ENCODE measurements at regions not wholly inside any gene's neighbourhood (a gene's known extent, or its start where the extent isn't known, plus 50 kb on each side); places are given as distances from the start of the nearest gene placed in this dataset.

DNA sequence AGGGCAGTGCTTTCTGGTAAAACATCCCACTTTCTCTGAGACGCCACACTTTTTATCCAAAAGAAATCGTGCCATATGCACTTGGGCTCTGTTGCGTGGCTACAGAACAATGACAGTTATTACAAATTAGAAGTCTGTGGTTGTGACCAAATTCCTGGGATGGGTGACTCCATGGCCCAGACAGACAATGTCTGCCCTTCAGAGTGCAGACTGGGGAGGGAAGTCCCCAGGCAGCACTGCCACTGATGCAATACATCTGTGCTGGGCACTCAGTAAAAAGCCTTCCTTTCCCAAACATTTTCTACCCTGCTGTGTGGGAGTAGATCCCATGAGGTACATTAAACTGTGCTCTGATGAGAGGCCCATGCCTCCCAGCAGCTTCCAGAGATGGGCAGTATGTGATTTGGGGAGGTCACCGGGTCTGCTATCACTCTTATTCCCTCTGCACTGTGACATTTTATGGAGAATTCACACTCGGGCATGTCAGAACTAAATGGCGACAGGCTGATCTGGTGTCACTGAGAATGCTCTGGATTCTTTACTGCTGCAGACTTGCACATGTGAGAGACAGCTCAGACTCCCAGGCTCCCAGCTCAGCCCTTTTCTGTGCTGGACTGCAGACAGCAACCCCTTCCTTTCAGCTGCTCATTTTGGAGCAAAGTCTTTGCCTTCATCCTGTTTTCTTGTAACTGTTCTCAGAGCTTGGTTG is 243.5 kb upstream of the ZNF32 start:
- ATAC-seq (ENCODE audit: low read depth) (no peak), DNase-seq (ENCODE audit: low spot score) (no peak)
- H3K9me3 ChIP-seq (ENCODE audit: severe bottlenecking) = peaks cover 4% of the 10 kb centered on the region
- H3K4me1 ChIP-seq (ENCODE audit: insufficient read depth, poor library complexity, severe bottlenecking) = peaks cover 8% of the 10 kb centered on the region
- no peaks in the 10 kb centered on the region for H3K36me3 ChIP-seq (ENCODE audit: low read depth)
- H3K27ac ChIP-seq (ENCODE audit: poor library complexity, severe bottlenecking) = no peak overlapping the region
- H3K4me3 ChIP-seq (ENCODE audit: severe bottlenecking) = no peak overlapping the region
- no peaks in the 10 kb centered on the region for H3K27me3 ChIP-seq (ENCODE audit: insufficient read depth, poor library complexity, severe bottlenecking)
- TF ChIP-seq, protein P1, sequence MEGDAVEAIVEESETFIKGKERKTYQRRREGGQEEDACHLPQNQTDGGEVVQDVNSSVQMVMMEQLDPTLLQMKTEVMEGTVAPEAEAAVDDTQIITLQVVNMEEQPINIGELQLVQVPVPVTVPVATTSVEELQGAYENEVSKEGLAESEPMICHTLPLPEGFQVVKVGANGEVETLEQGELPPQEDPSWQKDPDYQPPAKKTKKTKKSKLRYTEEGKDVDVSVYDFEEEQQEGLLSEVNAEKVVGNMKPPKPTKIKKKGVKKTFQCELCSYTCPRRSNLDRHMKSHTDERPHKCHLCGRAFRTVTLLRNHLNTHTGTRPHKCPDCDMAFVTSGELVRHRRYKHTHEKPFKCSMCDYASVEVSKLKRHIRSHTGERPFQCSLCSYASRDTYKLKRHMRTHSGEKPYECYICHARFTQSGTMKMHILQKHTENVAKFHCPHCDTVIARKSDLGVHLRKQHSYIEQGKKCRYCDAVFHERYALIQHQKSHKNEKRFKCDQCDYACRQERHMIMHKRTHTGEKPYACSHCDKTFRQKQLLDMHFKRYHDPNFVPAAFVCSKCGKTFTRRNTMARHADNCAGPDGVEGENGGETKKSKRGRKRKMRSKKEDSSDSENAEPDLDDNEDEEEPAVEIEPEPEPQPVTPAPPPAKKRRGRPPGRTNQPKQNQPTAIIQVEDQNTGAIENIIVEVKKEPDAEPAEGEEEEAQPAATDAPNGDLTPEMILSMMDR (IDR thresholded peaks at IDR 0.05; ENCODE audit: poor library complexity, severe bottlenecking) = no peak

DNA sequence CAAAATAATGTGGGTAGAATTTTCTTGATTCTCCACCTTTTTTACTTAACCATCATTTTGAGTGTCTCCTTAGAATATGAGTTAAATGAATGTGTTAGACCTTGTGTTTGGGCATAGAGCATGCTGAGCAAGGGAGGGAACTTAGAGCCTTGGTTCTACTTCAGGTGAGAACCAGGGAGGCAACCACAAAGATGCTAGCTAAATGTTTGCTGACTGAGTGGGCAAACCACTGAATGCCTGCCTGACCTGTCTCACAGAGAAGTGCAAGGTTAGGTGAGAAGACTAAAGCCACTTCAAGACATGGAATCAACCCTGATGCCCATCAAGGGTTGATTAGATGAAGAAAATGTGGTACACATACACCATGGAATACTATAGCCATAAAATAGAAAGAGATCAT is 242.6 kb upstream of the ZNF32 start:
- H3K27me3 ChIP-seq (ENCODE audit: insufficient read depth, poor library complexity, severe bottlenecking) = no peaks in the 10 kb centered on the region
- H3K4me3 ChIP-seq (ENCODE audit: severe bottlenecking) = no peak overlapping the region
- TF ChIP-seq, protein P1 (IDR thresholded peaks at IDR 0.05; ENCODE audit: poor library complexity, severe bottlenecking) = no peak
- no peak overlapping the region for H3K27ac ChIP-seq (ENCODE audit: poor library complexity, severe bottlenecking)
- no peak for ATAC-seq (ENCODE audit: low read depth)
- H3K4me1 ChIP-seq (ENCODE audit: insufficient read depth, poor library complexity, severe bottlenecking) = peaks cover 8% of the 10 kb centered on the region
- peaks cover 4% of the 10 kb centered on the region for H3K9me3 ChIP-seq (ENCODE audit: severe bottlenecking)
- DNase-seq (ENCODE audit: low spot score) = no peak
- H3K36me3 ChIP-seq (ENCODE audit: low read depth) = no peaks in the 10 kb centered on the region

DNA sequence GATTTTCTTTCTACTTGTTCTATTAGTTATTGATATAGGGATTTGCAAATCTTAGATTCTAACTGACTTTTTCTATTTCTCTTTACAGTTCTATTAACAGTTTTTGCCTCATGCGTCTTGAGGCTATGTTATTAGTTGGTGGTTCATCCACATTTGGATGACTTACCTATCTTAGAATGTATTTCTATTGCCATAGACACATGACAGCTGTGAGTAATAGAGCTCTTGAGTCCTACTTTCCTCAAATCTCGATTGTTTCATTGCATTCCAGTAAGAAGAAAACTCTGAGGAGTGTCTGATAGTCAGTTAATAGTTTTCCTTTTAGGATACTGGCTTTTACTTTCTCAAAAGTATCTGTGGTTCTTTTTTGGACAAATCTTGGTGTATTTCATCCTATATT is 241.4 kb upstream of the ZNF32 start:
- H3K4me3 ChIP-seq (ENCODE audit: severe bottlenecking) = no peak overlapping the region
- ATAC-seq (ENCODE audit: low read depth) (peak; percentile 77), DNase-seq (ENCODE audit: low spot score) (no peak)
- peaks cover 8% of the 10 kb centered on the region for H3K4me1 ChIP-seq (ENCODE audit: insufficient read depth, poor library complexity, severe bottlenecking)
- H3K27ac ChIP-seq (ENCODE audit: poor library complexity, severe bottlenecking) = no peak overlapping the region
- H3K36me3 ChIP-seq (ENCODE audit: low read depth) = no peaks in the 10 kb centered on the region
- H3K9me3 ChIP-seq (ENCODE audit: severe bottlenecking) = peaks cover 4% of the 10 kb centered on the region
- TF ChIP-seq, protein P1 (IDR thresholded peaks at IDR 0.05; ENCODE audit: poor library complexity, severe bottlenecking) = no peak
- H3K27me3 ChIP-seq (ENCODE audit: insufficient read depth, poor library complexity, severe bottlenecking) = no peaks in the 10 kb centered on the region

DNA sequence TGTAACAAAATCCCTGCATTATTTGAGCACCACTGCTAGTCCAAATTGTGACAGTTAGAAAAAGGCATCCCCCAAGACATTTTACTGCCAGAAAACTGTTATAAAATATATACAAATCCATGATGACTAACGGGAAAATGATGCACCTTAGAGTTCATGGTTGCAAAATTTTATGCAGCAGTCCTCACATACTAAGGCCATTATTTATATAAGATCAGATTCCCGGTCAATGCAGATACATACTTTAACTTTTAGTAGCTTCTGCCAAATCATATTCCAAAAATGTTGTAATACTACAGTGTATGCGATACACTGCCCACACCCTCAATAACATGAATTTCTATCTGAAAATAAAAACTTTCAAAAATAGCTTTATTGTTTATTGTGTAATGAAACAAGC is 239.9 kb upstream of the ZNF32 start:
- peak; percentile 88 for ATAC-seq (ENCODE audit: low read depth)
- TF ChIP-seq, protein P1 (IDR thresholded peaks at IDR 0.05; ENCODE audit: poor library complexity, severe bottlenecking) = no peak
- H3K9me3 ChIP-seq (ENCODE audit: severe bottlenecking) = peaks cover 2% of the 10 kb centered on the region
- H3K27ac ChIP-seq (ENCODE audit: poor library complexity, severe bottlenecking) = peak overlapping the region; percentile 42
- no peaks in the 10 kb centered on the region for H3K27me3 ChIP-seq (ENCODE audit: insufficient read depth, poor library complexity, severe bottlenecking)
- no peaks in the 10 kb centered on the region for H3K36me3 ChIP-seq (ENCODE audit: low read depth)
- peaks cover 8% of the 10 kb centered on the region for H3K4me1 ChIP-seq (ENCODE audit: insufficient read depth, poor library complexity, severe bottlenecking)
- DNase-seq (ENCODE audit: low spot score) = no peak
- H3K4me3 ChIP-seq (ENCODE audit: severe bottlenecking) = no peak overlapping the region

DNA sequence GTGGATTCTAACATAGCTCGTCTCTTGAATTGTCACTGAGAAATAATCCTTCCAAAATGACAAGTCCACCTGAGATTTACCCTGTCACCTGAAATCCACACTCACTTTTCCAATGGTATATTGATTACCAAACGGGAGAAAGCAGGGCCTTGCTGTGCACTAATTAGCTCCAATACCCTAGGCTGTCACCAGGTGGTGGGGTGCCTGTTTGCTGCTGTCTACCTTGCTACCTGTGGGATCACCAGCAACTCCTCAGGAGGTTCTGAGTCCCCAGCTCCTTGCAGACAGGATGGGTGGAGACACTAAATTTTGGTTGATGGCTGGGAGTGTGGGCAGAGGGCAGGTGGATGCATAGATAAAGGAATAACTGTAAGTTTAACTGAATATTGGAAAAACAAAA is 237.2 kb upstream of the ZNF32 start:
- TF ChIP-seq, protein P1 (IDR thresholded peaks at IDR 0.05; ENCODE audit: poor library complexity, severe bottlenecking) = peak; percentile 5
- no peak overlapping the region for H3K27ac ChIP-seq (ENCODE audit: poor library complexity, severe bottlenecking)

More for the DNA sequence above, 237.2 kb upstream of the ZNF32 start:
- peaks cover 8% of the 10 kb centered on the region for H3K4me1 ChIP-seq (ENCODE audit: insufficient read depth, poor library complexity, severe bottlenecking)
- H3K27me3 ChIP-seq (ENCODE audit: insufficient read depth, poor library complexity, severe bottlenecking) = no peaks in the 10 kb centered on the region
- H3K36me3 ChIP-seq (ENCODE audit: low read depth) = no peaks in the 10 kb centered on the region
- DNase-seq (ENCODE audit: low spot score) (no peak), ATAC-seq (ENCODE audit: low read depth) (no peak)
- peaks cover 2% of the 10 kb centered on the region for H3K9me3 ChIP-seq (ENCODE audit: severe bottlenecking)
- no peak overlapping the region for H3K4me3 ChIP-seq (ENCODE audit: severe bottlenecking)

Measured in RWPE2 (cell line).